ENCODE measurements at regions not wholly inside any gene's neighbourhood (a gene's known extent, or its start where the extent isn't known, plus 50 kb on each side); places are given as distances from the start of the nearest gene placed in this dataset.
A peak's percentile ranks its signal among the peaks of the same experiment; 100 is the strongest.
"Not testable (repeated sequence)": the region's sequence is repeated elsewhere in the genome, so short reads cannot be mapped to it uniquely, and the experiment has no call there.

DNA sequence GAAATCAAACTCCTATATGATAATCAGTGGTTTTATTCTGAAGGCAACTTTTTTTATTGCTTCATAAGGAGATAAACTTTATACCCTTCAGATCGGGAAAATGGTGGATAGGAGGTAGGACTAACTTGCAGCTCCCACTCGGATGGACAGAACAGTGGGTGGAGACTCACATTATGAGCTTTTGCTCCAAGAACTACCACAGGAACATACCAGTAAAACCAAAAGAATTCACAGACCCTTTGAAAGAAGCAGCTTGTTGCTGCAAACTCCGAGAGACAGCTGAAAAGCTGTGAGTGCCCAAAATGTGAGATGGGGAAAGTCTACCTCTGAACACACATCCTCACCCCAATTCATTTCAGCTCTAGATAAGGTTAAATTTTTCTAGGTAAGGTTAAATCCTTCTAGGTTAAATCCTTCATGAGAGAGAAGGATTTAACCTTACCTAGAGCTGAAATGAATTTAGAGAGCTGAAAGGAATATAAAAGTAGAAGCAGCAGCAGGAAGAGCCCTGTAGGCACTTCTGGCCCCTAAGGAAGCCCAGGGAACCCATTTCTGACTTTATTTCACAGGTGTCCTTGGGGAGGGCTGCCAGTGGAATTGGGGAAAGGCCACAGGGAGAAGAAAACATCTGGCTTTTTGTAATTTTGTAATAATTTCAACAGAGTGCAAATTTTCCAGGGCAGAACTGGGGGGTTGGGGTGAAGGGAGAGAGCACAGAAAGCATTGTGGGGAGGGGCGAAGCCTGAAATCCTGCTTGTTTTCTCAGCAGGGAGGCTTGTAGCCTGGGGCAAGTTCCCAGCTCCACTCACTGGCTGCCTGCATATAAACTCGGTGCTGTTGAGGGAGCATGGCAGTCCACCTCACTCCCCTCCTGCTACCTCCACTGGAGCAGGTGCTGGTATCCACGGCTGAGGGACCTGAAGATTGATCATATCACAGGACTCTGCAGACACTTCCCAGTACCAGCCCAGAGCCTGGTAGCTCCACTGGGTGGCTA is 65.9 kb upstream of the HCRTR2 start:
- Histone ChIP-seq H3K36me3 (no peaks in the 10 kb centered on the region), H3K9me3 (replicated peaks) (no peaks in the 10 kb centered on the region)
- DNase-seq: peak; percentile 3 to 14

GRCh38 chr6:55117267-55117666 is 57.0 kb upstream of the HCRTR2 start:
- Histone ChIP-seq H3K27me3 (no peaks in the 10 kb centered on the region), H3K4me3 (no peak overlapping the region), H3K4me1 (0 out of 2 replicates have a peak, but pooled peaks cover 4% of the 10 kb centered on the region), H3K27ac (no peak overlapping the region), H3K36me3 (no peaks in the 10 kb centered on the region), H3K9me3 (replicated peaks) (no peaks in the 10 kb centered on the region)
- DNase-seq: no peak

More for the DNA sequence above, 65.9 kb upstream of the HCRTR2 start:
- Histone ChIP-seq H3K27ac (no peak overlapping the region), H3K4me1 (no peaks in the 10 kb centered on the region), H3K4me3 (no peak overlapping the region), H3K27me3 (no peaks in the 10 kb centered on the region)

- not testable (repeated sequence) for H3K27ac ChIP-seq; H3K4me3 ChIP-seq; DNase-seq; H3K27me3 ChIP-seq; H3K4me1 ChIP-seq; H3K36me3 ChIP-seq; H3K9me3 ChIP-seq (replicated peaks)
Measured at GRCh38 chr6:55124241-55124640, 50.1 kb upstream of the HCRTR2 start.
